Stimulated activated CD4-positive, alpha-beta T cell treated with anti-CD3 and anti-CD28 coated beads, Interleukin-2, amount 100 ng/mL, for 48 hours (primary cell): ENCODE measurements at regions not wholly inside any gene's neighbourhood (a gene's known extent, or its start where the extent isn't known, plus 50 kb on each side); places are given as distances from the start of the nearest gene placed in this dataset.
"Not testable (repeated sequence)": the region's sequence is repeated elsewhere in the genome, so short reads cannot be mapped to it uniquely, and the experiment has no call there.

ENCODE experiments used
- DNase-seq, 2 donors: peaks; one replicate each; pipeline ENCODE4 v3.0.0-alpha.2; 2020

GRCh38 chr5:77867194-77867691 is 91.1 kb upstream of the TBCA start:
- DNase-seq = no peak

GRCh38 chr5:77866198-77866597 is 90.1 kb upstream of the TBCA start:
- DNase-seq = no peak

GRCh38 chr5:77864997-77865396 is 88.9 kb upstream of the TBCA start:
- no peak for DNase-seq

- DNase-seq = no peak
These were observed 87.0 kb upstream of the TBCA start for GRCh38 chr5:77863181-77863580.

- no peak for DNase-seq
These were observed 85.4 kb upstream of the TBCA start for GRCh38 chr5:77861576-77861975.

- no peak for DNase-seq
These were observed 83.2 kb upstream of the TBCA start for GRCh38 chr5:77859306-77859705.

- DNase-seq = not testable (repeated sequence)
These were observed 82.5 kb upstream of the TBCA start for GRCh38 chr5:77858678-77859077.

GRCh38 chr5:77855369-77855768 is 79.2 kb upstream of the TBCA start:
- DNase-seq = no peak

- DNase-seq = no peak
These were observed 77.3 kb upstream of the TBCA start for GRCh38 chr5:77853353-77853907.

- peak in 1 of 2 donors; percentile 22 for DNase-seq
These were observed 76.6 kb upstream of the TBCA start for GRCh38 chr5:77852514-77853352.

- no peak for DNase-seq
These were observed 76.0 kb upstream of the TBCA start for GRCh38 chr5:77852068-77852513.

GRCh38 chr5:77851176-77852067 is 75.3 kb upstream of the TBCA start:
- DNase-seq = no peak

- no peak for DNase-seq
These were observed 74.5 kb upstream of the TBCA start for GRCh38 chr5:77850536-77851175.

GRCh38 chr5:77849308-77849900 is 73.3 kb upstream of the TBCA start:
- no peak for DNase-seq

- no peak for DNase-seq
These were observed 71.7 kb upstream of the TBCA start for GRCh38 chr5:77847814-77848290.

GRCh38 chr5:77847129-77847460 is 71.0 kb upstream of the TBCA start:
- DNase-seq = no peak

- DNase-seq = no peak
These were observed 70.4 kb upstream of the TBCA start for GRCh38 chr5:77846422-77847128.

- no peak for DNase-seq
These were observed 69.1 kb upstream of the TBCA start for GRCh38 chr5:77845324-77845646.

GRCh38 chr5:77844623-77845323 is 68.6 kb upstream of the TBCA start:
- no peak for DNase-seq

- no peak for DNase-seq
These were observed 68.2 kb upstream of the TBCA start for GRCh38 chr5:77844373-77844622.

- DNase-seq = no peak
These were observed 67.6 kb upstream of the TBCA start for GRCh38 chr5:77843570-77844372.
